LNCAP (cell line): ENCODE measurements at regions not wholly inside any gene's neighbourhood (a gene's known extent, or its start where the extent isn't known, plus 50 kb on each side); places are given as distances from the start of the nearest gene placed in this dataset.

Source experiments
- CTCF ChIP-seq: fragments of 450-650 bp; IDR thresholded peaks from 2 replicates; pipeline ENCODE4 v1.5.1; 2017; ENCODE audit warnings: mild to moderate bottlenecking

GRCh38 chr9:117825609-117826347 is 121.6 kb downstream of the TLR4 start:
- no peak for TF ChIP-seq CTCF

GRCh38 chr9:117826837-117827236 is 122.6 kb downstream of the TLR4 start:
- no peak for TF ChIP-seq CTCF

- TF ChIP-seq CTCF: no peak
Observed at GRCh38 chr9:117827456-117827855, 123.3 kb downstream of the TLR4 start.

GRCh38 chr9:117828466-117828865 is 124.3 kb downstream of the TLR4 start:
- no peak for TF ChIP-seq CTCF

GRCh38 chr9:117835798-117836197 is 131.6 kb downstream of the TLR4 start:
- TF ChIP-seq CTCF: no peak

GRCh38 chr9:117839862-117840261 is 135.7 kb downstream of the TLR4 start:
- TF ChIP-seq CTCF: no peak

GRCh38 chr9:117858561-117858960 is 154.4 kb downstream of the TLR4 start:
- TF ChIP-seq CTCF: no peak

GRCh38 chr9:117860849-117861248 is 156.6 kb downstream of the TLR4 start:
- TF ChIP-seq CTCF: no peak
